Liver (tissue), 3 donors: ENCODE measurements at regions not wholly inside any gene's neighbourhood (a gene's known extent, or its start where the extent isn't known, plus 50 kb on each side); places are given as distances from the start of the nearest gene placed in this dataset.

Experiments
- GABPA ChIP-seq, 2 donors: IDR thresholded peaks in 1 of 2; conservative IDR thresholded peaks in 1 of 2; 2 replicates each; pipeline ENCODE4 v1.6.1; 2016; ENCODE audit warnings: antibody characterized with exemption in 2 of 2, mild to moderate bottlenecking in 1 of 2, moderate library complexity in 1 of 2
- JUND ChIP-seq, 2 donors: IDR thresholded peaks; 2 replicates each; pipeline ENCODE4 v1.6.1; 2016; ENCODE audit warnings: antibody characterized with exemption in 2 of 2
- RAD21 ChIP-seq, 2 donors: IDR thresholded peaks; 2 replicates each; pipeline ENCODE4 v1.6.1; 2016; ENCODE audit warnings: antibody characterized with exemption in 2 of 2, mild to moderate bottlenecking in 2 of 2
- RXRA ChIP-seq, 2 donors: IDR thresholded peaks; 2 replicates each; pipeline ENCODE4 v1.6.1; 2017 to 2018; ENCODE audit warnings: antibody characterized with exemption in 2 of 2, mild to moderate bottlenecking in 1 of 2
- TAF1 ChIP-seq: conservative IDR thresholded peaks from 2 replicates; pipeline ENCODE4 v1.6.1; 2016; ENCODE audit warnings: antibody characterized with exemption, mild to moderate bottlenecking
- YY1 ChIP-seq: IDR thresholded peaks from 2 replicates; pipeline ENCODE4 v1.6.1; 2016; ENCODE audit warnings: antibody characterized with exemption, mild to moderate bottlenecking
- TF ChIP-seq, protein P1 (sequence below): fragments of 150-350 bp; IDR thresholded peaks from 2 replicates; pipeline ENCODE4 v1.5.1; 2017; ENCODE audit warnings: improper control_type of control experiment, low read depth, low read length; ENCODE audit not compliant: missing input control
- TF ChIP-seq, protein P2 (sequence below): IDR thresholded peaks from 2 replicates; pipeline ENCODE4 v1.6.1; 2016; ENCODE audit warnings: antibody characterized with exemption, mild to moderate bottlenecking
- donor health status: healthy.
- donor health status: healthy.

DNA sequence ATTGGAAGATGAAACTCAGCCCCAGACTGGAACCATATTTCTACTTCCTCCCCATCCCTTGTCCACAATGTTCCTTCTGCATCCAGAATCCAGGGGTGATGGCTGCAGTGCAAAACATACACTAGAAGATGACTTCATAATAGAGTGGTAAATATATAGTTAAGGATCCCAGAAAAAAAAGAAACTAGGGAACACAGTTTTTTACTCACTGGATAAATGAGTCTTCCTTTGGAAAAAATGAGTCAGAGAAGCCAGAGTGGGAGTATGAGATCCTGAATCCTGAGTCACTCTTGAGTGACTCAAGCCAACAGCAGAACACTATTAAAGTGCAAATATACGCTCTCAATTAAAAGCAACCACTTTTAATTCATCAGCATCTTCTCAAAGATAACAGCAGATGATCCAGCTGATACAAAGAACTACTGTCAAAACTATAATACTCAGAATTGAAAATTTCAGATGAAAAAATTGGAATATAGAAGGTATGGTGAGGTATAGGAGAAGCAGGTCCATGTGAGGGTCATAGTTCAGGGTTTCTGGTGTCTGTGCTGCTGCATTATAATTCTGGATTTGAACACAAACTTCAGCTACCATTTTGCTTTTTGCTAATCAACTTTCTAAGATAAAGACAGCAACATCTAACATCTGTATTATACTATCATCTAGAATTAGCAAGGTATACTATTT lies 987.2 kb upstream of the CDH2 start:
- TF ChIP-seq, protein P1, sequence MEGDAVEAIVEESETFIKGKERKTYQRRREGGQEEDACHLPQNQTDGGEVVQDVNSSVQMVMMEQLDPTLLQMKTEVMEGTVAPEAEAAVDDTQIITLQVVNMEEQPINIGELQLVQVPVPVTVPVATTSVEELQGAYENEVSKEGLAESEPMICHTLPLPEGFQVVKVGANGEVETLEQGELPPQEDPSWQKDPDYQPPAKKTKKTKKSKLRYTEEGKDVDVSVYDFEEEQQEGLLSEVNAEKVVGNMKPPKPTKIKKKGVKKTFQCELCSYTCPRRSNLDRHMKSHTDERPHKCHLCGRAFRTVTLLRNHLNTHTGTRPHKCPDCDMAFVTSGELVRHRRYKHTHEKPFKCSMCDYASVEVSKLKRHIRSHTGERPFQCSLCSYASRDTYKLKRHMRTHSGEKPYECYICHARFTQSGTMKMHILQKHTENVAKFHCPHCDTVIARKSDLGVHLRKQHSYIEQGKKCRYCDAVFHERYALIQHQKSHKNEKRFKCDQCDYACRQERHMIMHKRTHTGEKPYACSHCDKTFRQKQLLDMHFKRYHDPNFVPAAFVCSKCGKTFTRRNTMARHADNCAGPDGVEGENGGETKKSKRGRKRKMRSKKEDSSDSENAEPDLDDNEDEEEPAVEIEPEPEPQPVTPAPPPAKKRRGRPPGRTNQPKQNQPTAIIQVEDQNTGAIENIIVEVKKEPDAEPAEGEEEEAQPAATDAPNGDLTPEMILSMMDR, result no peak
- TF ChIP-seq YY1, result no peak
- peak; percentile 72 to 91 for TF ChIP-seq JUND (IDR thresholded peaks at IDR 0.05)
- no peak for TF ChIP-seq GABPA (IDR thresholded peaks at IDR 0.05 in 1 of 2, conservative IDR thresholded peaks at IDR 0.05 in 1 of 2)
- no peak for TF ChIP-seq TAF1
- TF ChIP-seq, protein P2, sequence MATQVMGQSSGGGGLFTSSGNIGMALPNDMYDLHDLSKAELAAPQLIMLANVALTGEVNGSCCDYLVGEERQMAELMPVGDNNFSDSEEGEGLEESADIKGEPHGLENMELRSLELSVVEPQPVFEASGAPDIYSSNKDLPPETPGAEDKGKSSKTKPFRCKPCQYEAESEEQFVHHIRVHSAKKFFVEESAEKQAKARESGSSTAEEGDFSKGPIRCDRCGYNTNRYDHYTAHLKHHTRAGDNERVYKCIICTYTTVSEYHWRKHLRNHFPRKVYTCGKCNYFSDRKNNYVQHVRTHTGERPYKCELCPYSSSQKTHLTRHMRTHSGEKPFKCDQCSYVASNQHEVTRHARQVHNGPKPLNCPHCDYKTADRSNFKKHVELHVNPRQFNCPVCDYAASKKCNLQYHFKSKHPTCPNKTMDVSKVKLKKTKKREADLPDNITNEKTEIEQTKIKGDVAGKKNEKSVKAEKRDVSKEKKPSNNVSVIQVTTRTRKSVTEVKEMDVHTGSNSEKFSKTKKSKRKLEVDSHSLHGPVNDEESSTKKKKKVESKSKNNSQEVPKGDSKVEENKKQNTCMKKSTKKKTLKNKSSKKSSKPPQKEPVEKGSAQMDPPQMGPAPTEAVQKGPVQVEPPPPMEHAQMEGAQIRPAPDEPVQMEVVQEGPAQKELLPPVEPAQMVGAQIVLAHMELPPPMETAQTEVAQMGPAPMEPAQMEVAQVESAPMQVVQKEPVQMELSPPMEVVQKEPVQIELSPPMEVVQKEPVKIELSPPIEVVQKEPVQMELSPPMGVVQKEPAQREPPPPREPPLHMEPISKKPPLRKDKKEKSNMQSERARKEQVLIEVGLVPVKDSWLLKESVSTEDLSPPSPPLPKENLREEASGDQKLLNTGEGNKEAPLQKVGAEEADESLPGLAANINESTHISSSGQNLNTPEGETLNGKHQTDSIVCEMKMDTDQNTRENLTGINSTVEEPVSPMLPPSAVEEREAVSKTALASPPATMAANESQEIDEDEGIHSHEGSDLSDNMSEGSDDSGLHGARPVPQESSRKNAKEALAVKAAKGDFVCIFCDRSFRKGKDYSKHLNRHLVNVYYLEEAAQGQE, result no peak
- TF ChIP-seq RXRA (IDR thresholded peaks at IDR 0.05), result no peak
- no peak for TF ChIP-seq RAD21 (IDR thresholded peaks at IDR 0.05)
